ENCODE measurements at regions not wholly inside any gene's neighbourhood (a gene's known extent, or its start where the extent isn't known, plus 50 kb on each side); places are given as distances from the start of the nearest gene placed in this dataset.

- Histone ChIP-seq H3K9me3 (no peaks in the 10 kb centered on the region), H3K27ac (no peak overlapping the region), H3K4me3 (no peak overlapping the region), H3K27me3 (no peaks in the 10 kb centered on the region), H3K36me3 (no peaks in the 10 kb centered on the region), H3K4me1 (no peaks in the 10 kb centered on the region)
- intact Hi-C loops (cut with DNase I) = no loop called here
- DNase-seq (ENCODE audit: low spot score in 2 of 2) = no peak
- TF ChIP-seq, protein P1, sequence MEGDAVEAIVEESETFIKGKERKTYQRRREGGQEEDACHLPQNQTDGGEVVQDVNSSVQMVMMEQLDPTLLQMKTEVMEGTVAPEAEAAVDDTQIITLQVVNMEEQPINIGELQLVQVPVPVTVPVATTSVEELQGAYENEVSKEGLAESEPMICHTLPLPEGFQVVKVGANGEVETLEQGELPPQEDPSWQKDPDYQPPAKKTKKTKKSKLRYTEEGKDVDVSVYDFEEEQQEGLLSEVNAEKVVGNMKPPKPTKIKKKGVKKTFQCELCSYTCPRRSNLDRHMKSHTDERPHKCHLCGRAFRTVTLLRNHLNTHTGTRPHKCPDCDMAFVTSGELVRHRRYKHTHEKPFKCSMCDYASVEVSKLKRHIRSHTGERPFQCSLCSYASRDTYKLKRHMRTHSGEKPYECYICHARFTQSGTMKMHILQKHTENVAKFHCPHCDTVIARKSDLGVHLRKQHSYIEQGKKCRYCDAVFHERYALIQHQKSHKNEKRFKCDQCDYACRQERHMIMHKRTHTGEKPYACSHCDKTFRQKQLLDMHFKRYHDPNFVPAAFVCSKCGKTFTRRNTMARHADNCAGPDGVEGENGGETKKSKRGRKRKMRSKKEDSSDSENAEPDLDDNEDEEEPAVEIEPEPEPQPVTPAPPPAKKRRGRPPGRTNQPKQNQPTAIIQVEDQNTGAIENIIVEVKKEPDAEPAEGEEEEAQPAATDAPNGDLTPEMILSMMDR (IDR thresholded peaks at IDR 0.05) = no peak
These were observed 516.7 kb downstream of the NR4A2 start for GRCh38 chr2:155815851-155816250.

GRCh38 chr2:155815275-155815674, 517.2 kb downstream of the NR4A2 start:
- H3K36me3 ChIP-seq = no peaks in the 10 kb centered on the region
- H3K4me3 ChIP-seq = no peak overlapping the region
- DNase-seq (ENCODE audit: low spot score in 2 of 2) = no peak
- intact Hi-C loops (cut with DNase I) = no loop called here
- H3K27me3 ChIP-seq = no peaks in the 10 kb centered on the region
- TF ChIP-seq, protein P1 (IDR thresholded peaks at IDR 0.05) = no peak
- no peaks in the 10 kb centered on the region for H3K9me3 ChIP-seq
- H3K27ac ChIP-seq = no peak overlapping the region
- H3K4me1 ChIP-seq = no peaks in the 10 kb centered on the region

DNA sequence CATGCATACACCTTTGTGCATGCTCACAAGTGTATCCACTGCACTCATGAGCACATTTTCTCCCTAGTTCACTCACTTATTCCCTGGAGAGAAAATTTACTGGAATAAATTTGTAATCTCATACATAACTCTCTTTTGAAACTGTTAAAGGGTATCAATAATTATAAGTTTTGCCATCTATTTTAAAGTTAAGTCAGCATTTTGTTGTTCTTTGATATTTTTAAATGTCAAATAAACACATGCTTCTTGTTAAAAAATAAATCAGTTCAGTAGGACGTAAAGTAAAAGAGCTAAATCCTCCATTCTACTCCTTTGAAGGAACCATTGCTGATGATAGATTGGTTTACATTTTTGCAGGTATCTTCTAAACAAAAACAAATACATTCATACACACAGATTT, 522.1 kb downstream of the NR4A2 start:
- Histone ChIP-seq H3K9me3 (no peaks in the 10 kb centered on the region), H3K4me3 (no peak overlapping the region), H3K4me1 (no peaks in the 10 kb centered on the region), H3K27ac (no peak overlapping the region), H3K36me3 (no peaks in the 10 kb centered on the region), H3K27me3 (no peaks in the 10 kb centered on the region)
- no peak for DNase-seq (ENCODE audit: low spot score in 2 of 2)
- intact Hi-C loops (cut with DNase I) = no loop called here
- TF ChIP-seq, protein P1 (IDR thresholded peaks at IDR 0.05) = no peak

DNA sequence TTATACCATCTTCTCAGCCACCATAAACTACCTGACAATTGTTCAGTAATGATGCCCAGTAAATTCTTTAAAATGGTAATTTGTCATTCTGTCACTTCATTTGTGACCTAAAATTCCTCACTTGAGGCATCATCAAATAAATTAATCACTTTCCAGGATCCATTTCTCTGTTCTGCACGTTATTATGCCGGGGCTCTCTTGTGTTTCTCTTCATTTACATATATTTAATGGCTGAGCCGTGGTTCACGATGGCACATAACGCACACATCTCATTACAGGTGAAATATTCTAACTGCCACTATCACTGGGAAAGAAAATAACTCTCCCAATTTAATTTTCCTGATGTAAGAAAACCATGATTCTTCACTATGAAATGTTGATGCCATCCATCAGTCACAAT, 529.6 kb downstream of the NR4A2 start:
- TF ChIP-seq, protein P1 (IDR thresholded peaks at IDR 0.05) = no peak
- no peak overlapping the region for H3K4me3 ChIP-seq
- no peaks in the 10 kb centered on the region for H3K4me1 ChIP-seq
- intact Hi-C loops (cut with DNase I) = no loop called here
- no peaks in the 10 kb centered on the region for H3K9me3 ChIP-seq
- no peaks in the 10 kb centered on the region for H3K36me3 ChIP-seq
- no peak overlapping the region for H3K27ac ChIP-seq
- no peaks in the 10 kb centered on the region for H3K27me3 ChIP-seq
- no peak for DNase-seq (ENCODE audit: low spot score in 2 of 2)

- intact Hi-C loops (cut with DNase I) = no loop called here
- H3K9me3 ChIP-seq = peaks cover 0 to 13% of the 10 kb centered on the region in 2 donors
These were observed 539.9 kb downstream of the NR4A2 start for GRCh38 chr2:155792666-155793065.

More at GRCh38 chr2:155792666-155793065, 539.9 kb downstream of the NR4A2 start:
- H3K4me1 ChIP-seq = no peaks in the 10 kb centered on the region
- no peaks in the 10 kb centered on the region for H3K27me3 ChIP-seq
- no peak overlapping the region for H3K4me3 ChIP-seq
- H3K27ac ChIP-seq = no peak overlapping the region
- no peaks in the 10 kb centered on the region for H3K36me3 ChIP-seq
- DNase-seq (ENCODE audit: low spot score in 2 of 2) = no peak
- TF ChIP-seq, protein P1 (IDR thresholded peaks at IDR 0.05) = no peak
